LNCAP (cell line): ENCODE measurements at regions not wholly inside any gene's neighbourhood (a gene's known extent, or its start where the extent isn't known, plus 50 kb on each side); places are given as distances from the start of the nearest gene placed in this dataset.

Experiments
- CTCF ChIP-seq: fragments of 450-650 bp; IDR thresholded peaks from 2 replicates; pipeline ENCODE4 v1.5.1; 2017; ENCODE audit warnings: mild to moderate bottlenecking

DNA sequence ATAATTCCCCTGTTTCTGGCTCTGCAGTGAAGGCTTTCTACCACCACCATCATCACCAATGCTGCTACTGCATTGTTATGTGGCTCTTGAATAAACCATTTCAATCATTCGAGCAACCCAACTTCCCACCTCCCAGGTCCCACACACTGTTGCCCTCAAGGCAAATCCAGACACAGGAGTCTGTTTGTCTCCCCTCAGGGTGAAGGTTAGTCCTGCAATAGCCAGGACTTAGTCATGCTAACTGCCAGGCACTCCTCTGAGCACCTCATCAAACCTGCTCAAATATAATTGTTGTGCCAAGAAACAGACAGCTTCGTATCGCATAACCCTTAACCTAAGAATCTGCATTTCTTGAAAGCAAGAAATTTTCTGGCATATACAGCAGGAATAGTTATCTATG is 213.2 kb downstream of the KDR start:
- TF ChIP-seq CTCF, result no peak

DNA sequence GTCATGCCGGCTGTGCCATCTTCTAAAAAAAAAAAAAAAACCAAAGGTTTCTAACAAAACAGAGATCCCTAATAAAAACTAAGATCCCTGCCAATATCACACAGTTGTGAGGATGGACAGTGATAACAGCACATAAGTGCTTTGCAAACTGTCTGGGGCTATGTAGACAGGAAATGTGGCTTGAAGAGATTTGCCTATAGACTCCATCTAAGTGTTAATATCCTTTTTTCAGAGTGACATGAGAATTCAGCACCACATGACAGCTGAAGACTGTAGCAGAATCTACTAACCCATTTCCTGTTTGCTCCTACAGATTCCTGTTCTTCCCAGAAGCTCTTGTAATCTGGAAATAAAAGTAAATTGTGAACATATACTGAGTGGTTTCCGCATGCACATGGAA is 215.4 kb downstream of the KDR start:
- no peak for TF ChIP-seq CTCF

DNA sequence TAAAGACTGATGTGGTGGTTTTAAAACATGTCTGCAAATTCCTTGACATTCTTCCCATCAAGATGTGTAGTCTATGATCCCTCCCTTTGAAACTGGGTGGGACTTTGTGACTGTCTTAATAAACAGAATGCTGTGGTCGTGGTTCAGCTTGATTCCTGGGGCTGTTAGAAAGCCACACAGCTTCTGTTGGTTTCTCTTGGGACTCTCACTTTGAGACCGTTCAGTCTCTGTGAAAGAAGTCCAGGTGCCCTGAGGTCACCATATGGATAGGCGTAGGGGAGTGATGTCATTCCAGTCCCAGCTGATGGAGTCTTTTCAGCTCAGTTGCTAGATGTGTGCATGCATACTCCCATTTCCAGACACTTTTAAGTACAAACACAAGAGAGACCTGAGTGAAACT is 216.6 kb downstream of the KDR start:
- no peak for TF ChIP-seq CTCF

GRCh38 chr4:54904953-54905352 is 220.4 kb downstream of the KDR start:
- TF ChIP-seq CTCF, result no peak

GRCh38 chr4:54902976-54903375 is 222.4 kb downstream of the KDR start:
- no peak for TF ChIP-seq CTCF

- no peak for TF ChIP-seq CTCF
Measured at GRCh38 chr4:54902271-54902670, 223.1 kb downstream of the KDR start.

DNA sequence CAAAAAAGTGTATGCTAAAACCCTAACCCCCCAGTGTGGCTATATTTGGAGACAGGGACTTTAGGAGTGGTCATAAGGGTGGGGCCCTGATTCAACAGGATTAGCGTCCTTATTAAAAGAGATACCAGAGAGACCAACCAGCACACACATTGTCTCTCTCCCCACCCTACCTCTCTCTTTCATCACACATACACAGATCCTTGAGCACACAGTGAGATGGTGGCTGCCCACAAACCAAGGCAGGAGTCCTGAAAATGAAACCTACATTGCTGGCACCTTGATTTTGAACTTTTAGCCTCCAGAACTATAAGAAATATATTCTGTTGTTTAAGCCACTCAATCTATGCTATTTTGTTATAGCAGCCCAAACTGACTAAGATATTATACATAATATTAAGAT is 224.2 kb downstream of the KDR start:
- TF ChIP-seq CTCF, result no peak

DNA sequence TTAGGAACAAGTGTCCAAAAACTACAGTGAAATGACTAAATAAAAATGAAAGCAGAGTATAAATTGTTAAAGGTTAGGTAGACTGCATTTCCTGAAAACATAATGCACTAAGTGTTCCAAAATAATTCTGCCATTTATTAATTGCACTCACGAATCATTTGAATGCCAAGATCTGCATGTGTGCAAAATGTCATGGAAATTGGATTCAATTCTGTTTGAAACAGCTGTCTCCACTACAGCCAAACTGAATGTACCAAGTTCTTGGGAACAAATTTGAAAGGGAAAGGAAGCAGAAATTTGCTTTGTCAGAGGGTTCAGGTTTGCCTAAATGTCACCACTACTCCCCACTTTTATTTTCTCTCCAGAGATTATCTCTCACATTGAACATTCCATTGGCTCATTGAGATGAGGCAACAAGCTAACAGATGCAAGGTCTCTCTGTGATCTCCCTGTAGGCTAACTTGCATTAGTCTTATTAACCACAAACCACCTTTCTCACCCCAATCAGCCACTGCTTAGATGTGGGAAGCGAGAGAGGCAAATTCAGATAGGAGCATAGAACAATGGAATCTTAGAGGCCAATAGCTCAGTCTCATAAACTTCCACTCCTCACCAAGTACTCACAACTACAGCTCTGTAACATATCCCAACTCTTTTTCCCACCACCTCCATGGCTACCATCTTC is 226.6 kb downstream of the KDR start:
- TF ChIP-seq CTCF, result no peak
